ENCODE measurements at regions not wholly inside any gene's neighbourhood (a gene's known extent, or its start where the extent isn't known, plus 50 kb on each side); places are given as distances from the start of the nearest gene placed in this dataset.

GRCh38 chr16:76910931-76911330, 280.1 kb upstream of the MON1B start:
- no peak for TF ChIP-seq EZH2 (IDR thresholded peaks at IDR 0.05; ENCODE audit: low read length, unreplicated experiment)
- no peak for TF ChIP-seq CTCF (conservative IDR thresholded peaks at IDR 0.05; ENCODE audit: low read depth, low read length)
- no peak for TF ChIP-seq EZH2phosphoT487 (IDR thresholded peaks at IDR 0.05; ENCODE audit: borderline replicate concordance, low read length)
